ENCODE measurements at regions not wholly inside any gene's neighbourhood (a gene's known extent, or its start where the extent isn't known, plus 50 kb on each side); places are given as distances from the start of the nearest gene placed in this dataset.

GRCh38 chr1:90558126-90558525 lies 159.0 kb downstream of the BARHL2 start:
- H3K4me3 ChIP-seq, result no peak overlapping the region
- Mint-ChIP-seq H3K4me3 (no peak overlapping the region), H3K36me3 (ENCODE audit: low read depth) (no peaks in the 10 kb centered on the region), H3K27ac (no peak overlapping the region), H3K27me3 (ENCODE audit: insufficient read depth, low read depth, poor library complexity) (peaks cover 19% of the 10 kb centered on the region), H3K4me1 (peaks cover 52% of the 10 kb centered on the region), H3K9me3 (peaks cover 2% of the 10 kb centered on the region; the same call in 2 of the 3 replicates)
- no peak overlapping the region for H3K27ac ChIP-seq (ENCODE audit: low read depth)
- DNase-seq (ENCODE audit: low spot score) (no peak), ATAC-seq (no peak)
- H3K36me3 ChIP-seq (ENCODE audit: insufficient read depth), result no peaks in the 10 kb centered on the region
- no peak overlapping the region for H2AFZ ChIP-seq
- no peaks in the 10 kb centered on the region for H3K79me2 ChIP-seq (replicated peaks; ENCODE audit: insufficient read depth)
- peaks cover 3% of the 10 kb centered on the region; the same call in 1 of the 2 replicates for H4K20me1 ChIP-seq (replicated peaks; ENCODE audit: insufficient read depth)
- no peaks in the 10 kb centered on the region for H3K9me2 ChIP-seq (ENCODE audit: insufficient read depth)
- H3K4me2 ChIP-seq, result no peak overlapping the region
- TF ChIP-seq ZNF462 (CRISPR knock-in tag; IDR thresholded peaks at IDR 0.05) (no peak), ZNF114 (CRISPR knock-in tag; IDR thresholded peaks at IDR 0.05) (no peak), EZH2 (IDR thresholded peaks at IDR 0.05; ENCODE audit: low read depth, unreplicated experiment) (no peak), CREB1 (CRISPR knock-in tag; IDR thresholded peaks at IDR 0.05; ENCODE audit: low read depth) (no peak), JUNB (IDR thresholded peaks at IDR 0.05; ENCODE audit: unreplicated experiment) (no peak), STAT1 (IDR thresholded peaks at IDR 0.05; ENCODE audit: unreplicated experiment) (no peak), REST (IDR thresholded peaks at IDR 0.05; ENCODE audit: unreplicated experiment) (no peak), EZH2phosphoT487 (IDR thresholded peaks at IDR 0.05; ENCODE audit: unreplicated experiment) (no peak), NANOG (IDR thresholded peaks at IDR 0.05; ENCODE audit: borderline replicate concordance) (no peak), POLR2AphosphoS5 (IDR thresholded peaks at IDR 0.05; ENCODE audit: low read depth) (no peak), ZNF331 (CRISPR knock-in tag; IDR thresholded peaks at IDR 0.05; ENCODE audit: low read depth) (no peak)
- H3F3A ChIP-seq (replicated peaks; ENCODE audit: low read depth), result no peaks in the 10 kb centered on the region
- H3K4me1 ChIP-seq (ENCODE audit: insufficient read depth), result peaks cover 28% of the 10 kb centered on the region
- H3K27me3 ChIP-seq (ENCODE audit: insufficient read depth), result peaks cover 36% of the 10 kb centered on the region

All from GM23338 (cell line).